HAP-1 (cell line): ENCODE measurements at regions not wholly inside any gene's neighbourhood (a gene's known extent, or its start where the extent isn't known, plus 50 kb on each side); places are given as distances from the start of the nearest gene placed in this dataset.

Experiments used
- DNase-seq, 2 experiments: peaks; one replicate each; pipeline ENCODE4 v3.0.0-alpha.2; 2016 to 2020; ENCODE audit warnings: low spot score in 2 of 2
- H3K27me3 ChIP-seq: fragments of 250-450 bp; sonication (Bioruptor Pico); 2 replicates; pipeline ENCODE4 v1.5.1; 2020; ENCODE audit warnings: low read depth, mild to moderate bottlenecking, moderate library complexity
- H3K36me3 ChIP-seq: fragments of 250-450 bp; sonication (Bioruptor Pico); replicated peaks from 2 replicates; pipeline ENCODE4 v1.5.1; 2020; ENCODE audit warnings: mild to moderate bottlenecking
- H3K4me1 ChIP-seq: fragments of 250-450 bp; sonication (Bioruptor Pico); 2 replicates; pipeline ENCODE4 v1.5.1; 2020; ENCODE audit warnings: mild to moderate bottlenecking
- H3K4me3 ChIP-seq: fragments of 250-450 bp; sonication (Bioruptor Pico); 2 replicates; pipeline ENCODE4 v1.5.1; 2020; ENCODE audit warnings: mild to moderate bottlenecking, moderate library complexity
- H3K9me3 ChIP-seq: fragments of 250-450 bp; sonication (Bioruptor Pico); 2 replicates; pipeline ENCODE4 v1.5.1; 2020; ENCODE audit warnings: mild to moderate bottlenecking, moderate library complexity
- in situ Hi-C: fragments of 300-500 bp; cut with MboI; formaldehyde crosslinking; loops from 3 replicates; pipeline ENCODE4 v1.14.3; 2020; ENCODE audit warnings: low sequenced_read_pairs, inconsistent platforms, mixed read lengths

DNA sequence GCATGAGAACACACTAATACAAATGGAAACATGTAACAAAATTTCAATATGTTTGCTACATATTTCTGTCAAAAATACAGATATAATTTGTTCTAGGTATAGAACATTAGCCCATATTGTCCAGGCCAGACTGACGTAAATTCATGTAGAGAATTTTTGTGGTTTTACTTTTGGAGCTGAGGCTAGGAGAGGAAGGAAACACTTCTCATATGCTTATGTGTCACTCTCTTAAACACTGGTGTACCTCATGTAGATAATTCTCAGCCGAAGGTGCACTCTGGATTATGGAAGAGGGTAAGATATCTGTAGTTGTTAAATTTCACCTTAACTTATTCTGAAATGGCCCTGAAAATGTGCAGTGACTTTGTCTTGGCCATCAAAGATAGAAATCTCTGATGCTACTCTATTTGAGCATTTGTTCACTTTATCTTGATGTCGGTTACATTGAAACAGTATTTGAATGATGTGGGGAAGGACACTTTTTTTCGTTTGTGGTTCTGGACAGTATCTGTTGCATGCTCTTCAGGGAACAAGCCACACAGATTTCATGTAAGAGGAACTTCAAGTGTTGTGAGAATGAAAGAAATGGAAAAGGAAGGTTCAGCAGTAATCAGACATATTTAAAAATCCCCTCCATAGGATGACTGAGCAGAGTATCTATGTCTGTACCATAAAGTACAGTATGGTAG, 202.7 kb downstream of the SPATA31D1 start:
- DNase-seq = no peak
- no peaks in the 10 kb centered on the region for H3K36me3 ChIP-seq
- in situ Hi-C loops = no loop called here
- no peak overlapping the region for H3K4me3 ChIP-seq
- no peaks in the 10 kb centered on the region for H3K9me3 ChIP-seq
- no peaks in the 10 kb centered on the region for H3K27me3 ChIP-seq
- peaks cover 2% of the 10 kb centered on the region; the same call in 1 of the 2 replicates for H3K4me1 ChIP-seq

DNA sequence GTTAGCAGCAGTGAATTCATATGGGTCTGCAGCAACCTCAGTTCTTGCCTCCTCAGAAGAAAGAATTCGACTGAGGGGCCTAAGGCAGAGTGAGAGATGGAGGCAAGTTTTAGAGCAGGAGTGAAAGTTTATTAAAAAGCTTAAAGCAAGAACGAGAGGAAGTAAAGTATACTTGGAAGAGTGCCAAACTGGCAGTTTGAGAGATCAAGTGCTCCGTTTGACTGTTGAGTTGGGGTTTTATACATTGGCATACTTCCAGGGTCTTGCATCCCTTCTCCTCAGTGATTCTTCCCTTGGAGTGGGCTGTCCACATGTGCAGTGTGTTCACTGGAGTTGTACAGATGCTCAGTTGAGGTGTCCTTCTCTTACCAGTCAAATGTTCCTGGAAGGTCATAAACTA, 203.6 kb downstream of the SPATA31D1 start:
- no peak for DNase-seq
- no peaks in the 10 kb centered on the region for H3K9me3 ChIP-seq
- in situ Hi-C loops = no loop called here
- H3K4me1 ChIP-seq = peaks cover 10% of the 10 kb centered on the region
- H3K4me3 ChIP-seq = no peak overlapping the region
- no peaks in the 10 kb centered on the region for H3K36me3 ChIP-seq
- no peaks in the 10 kb centered on the region for H3K27me3 ChIP-seq

DNA sequence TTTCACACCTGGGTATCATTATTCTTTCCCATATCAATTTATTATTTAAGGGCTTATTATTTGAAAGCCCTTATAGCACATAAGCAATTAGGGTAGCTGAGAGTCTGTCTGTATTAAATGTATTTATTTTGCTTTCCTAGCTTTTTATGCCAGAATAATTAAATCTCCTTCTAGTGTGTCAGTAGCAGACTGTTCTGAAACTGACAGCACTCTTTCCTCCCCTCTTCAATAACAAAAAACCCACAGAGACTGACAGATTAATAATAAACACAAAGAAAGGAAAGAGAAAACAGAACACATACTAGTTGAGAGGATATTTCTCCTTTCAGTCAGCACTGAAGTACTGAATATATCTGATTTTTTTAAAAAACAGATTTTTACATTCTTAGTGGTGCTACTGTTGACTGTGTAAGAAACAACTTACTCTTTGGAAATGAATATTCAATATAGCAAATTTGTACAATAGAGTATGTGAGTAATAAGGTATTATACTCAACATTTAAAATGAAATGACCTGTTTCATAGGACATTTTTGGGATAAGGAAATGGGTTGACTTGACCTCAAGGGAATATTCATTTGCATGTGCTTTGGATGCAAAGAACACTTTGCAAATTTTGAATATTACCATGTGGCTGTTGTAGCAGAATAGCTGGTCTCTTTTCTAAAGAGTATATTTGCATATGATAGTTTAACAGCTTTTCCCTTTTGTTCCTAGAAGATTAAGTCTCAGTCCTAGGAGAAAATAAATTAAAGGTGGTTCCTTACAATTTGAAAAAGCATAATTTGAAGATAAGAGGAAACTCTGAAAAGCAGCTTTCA, 208.3 kb downstream of the SPATA31D1 start:
- no peak overlapping the region for H3K4me3 ChIP-seq
- peaks cover 16% of the 10 kb centered on the region for H3K4me1 ChIP-seq
- no peaks in the 10 kb centered on the region for H3K9me3 ChIP-seq
- in situ Hi-C loops = no loop called here
- no peaks in the 10 kb centered on the region for H3K27me3 ChIP-seq
- no peaks in the 10 kb centered on the region for H3K36me3 ChIP-seq
- DNase-seq = peak in 1 of 2 experiments; percentile 65

DNA sequence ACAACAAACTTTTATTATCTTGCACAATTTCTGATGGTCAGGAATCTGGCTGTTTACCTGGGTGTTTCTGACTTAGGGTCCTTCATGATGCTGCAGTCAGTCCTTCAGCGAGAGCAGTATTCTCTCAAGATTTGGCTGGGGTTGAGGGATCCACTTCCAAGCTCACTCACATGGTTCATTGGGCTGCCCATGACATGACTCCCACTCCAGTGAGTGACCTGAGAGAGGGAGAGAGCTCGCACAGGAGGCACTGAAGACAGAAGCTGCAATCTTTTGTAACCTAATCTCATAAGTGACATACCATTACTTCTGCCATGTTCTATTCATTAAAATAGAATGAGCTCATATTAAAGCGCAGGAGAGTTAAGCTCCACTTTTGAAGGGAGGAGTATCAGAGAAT, 212.6 kb downstream of the SPATA31D1 start:
- peaks cover 15% of the 10 kb centered on the region for H3K4me1 ChIP-seq
- H3K27me3 ChIP-seq = no peaks in the 10 kb centered on the region
- no peaks in the 10 kb centered on the region for H3K9me3 ChIP-seq
- H3K36me3 ChIP-seq = no peaks in the 10 kb centered on the region
- no peak overlapping the region for H3K4me3 ChIP-seq
- in situ Hi-C loops = no loop called here
- DNase-seq = no peak

DNA sequence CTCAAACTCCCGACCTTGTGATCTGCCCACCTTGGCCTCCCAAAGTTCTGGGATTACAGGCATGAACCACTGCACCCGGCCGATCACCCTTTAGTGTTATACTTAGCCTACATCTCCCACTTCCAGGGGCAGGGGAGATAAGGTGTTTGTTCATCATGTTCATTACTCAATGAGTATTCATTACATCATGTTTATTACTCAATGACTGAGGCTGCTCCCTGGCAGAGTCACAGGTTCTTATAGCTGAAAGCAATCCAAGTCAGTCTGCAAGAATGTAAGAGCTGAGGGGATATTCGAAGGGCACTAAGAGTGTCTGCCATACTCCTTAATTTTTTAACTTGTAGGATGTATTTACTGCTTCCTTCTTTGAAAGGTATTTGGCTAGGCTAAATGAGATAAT, 214.2 kb downstream of the SPATA31D1 start:
- Histone ChIP-seq H3K27me3 (no peaks in the 10 kb centered on the region), H3K4me3 (no peak overlapping the region), H3K9me3 (no peaks in the 10 kb centered on the region), H3K4me1 (peaks cover 1% of the 10 kb centered on the region), H3K36me3 (no peaks in the 10 kb centered on the region)
- in situ Hi-C loops = no loop called here
- no peak for DNase-seq

DNA sequence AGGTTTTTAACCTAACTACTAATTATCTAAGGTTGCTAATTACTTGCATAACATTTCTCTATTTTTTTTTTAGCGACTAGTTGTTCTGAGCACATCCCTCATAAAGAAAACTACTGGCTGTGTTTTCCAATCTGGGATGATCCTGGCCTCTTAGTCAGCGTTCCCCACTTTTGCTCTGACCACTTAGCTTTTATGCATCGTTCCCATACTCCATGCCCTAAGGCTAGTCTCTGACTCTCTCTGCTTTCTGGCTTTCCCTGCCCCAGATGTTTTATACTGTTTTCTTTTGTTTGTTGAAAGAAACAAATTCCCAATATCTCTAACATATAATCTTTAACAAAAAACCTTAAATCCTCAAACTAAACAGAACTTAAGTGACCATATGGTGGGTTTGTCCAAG, 217.9 kb downstream of the SPATA31D1 start:
- H3K27me3 ChIP-seq = no peaks in the 10 kb centered on the region
- H3K4me1 ChIP-seq = no peaks in the 10 kb centered on the region
- H3K36me3 ChIP-seq = no peaks in the 10 kb centered on the region
- in situ Hi-C loops = no loop called here
- H3K4me3 ChIP-seq = no peak overlapping the region
- peak in 1 of 2 experiments; percentile 5 for DNase-seq
- H3K9me3 ChIP-seq = no peaks in the 10 kb centered on the region

DNA sequence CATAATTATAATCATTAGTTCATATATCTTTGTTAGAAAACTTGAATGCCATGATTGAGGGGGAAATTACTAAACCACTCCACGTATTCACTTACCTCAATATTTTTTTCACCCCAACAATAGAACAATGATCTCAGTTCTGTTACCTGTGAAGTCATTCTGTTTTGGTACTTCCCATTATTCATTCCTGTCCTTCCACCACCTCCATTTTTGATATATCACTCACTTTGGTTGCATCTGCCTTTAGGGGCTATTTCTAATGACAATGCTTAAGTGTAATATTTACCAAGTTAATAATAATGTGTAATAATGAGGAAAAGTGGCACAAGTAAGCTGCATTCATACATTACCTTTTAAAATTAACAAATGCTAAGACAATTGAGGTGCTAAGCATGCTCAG, 218.4 kb downstream of the SPATA31D1 start:
- H3K4me3 ChIP-seq = no peak overlapping the region
- H3K4me1 ChIP-seq = no peaks in the 10 kb centered on the region
- no peak for DNase-seq
- no peaks in the 10 kb centered on the region for H3K36me3 ChIP-seq
- in situ Hi-C loops = no loop called here
- H3K9me3 ChIP-seq = no peaks in the 10 kb centered on the region
- H3K27me3 ChIP-seq = no peaks in the 10 kb centered on the region

DNA sequence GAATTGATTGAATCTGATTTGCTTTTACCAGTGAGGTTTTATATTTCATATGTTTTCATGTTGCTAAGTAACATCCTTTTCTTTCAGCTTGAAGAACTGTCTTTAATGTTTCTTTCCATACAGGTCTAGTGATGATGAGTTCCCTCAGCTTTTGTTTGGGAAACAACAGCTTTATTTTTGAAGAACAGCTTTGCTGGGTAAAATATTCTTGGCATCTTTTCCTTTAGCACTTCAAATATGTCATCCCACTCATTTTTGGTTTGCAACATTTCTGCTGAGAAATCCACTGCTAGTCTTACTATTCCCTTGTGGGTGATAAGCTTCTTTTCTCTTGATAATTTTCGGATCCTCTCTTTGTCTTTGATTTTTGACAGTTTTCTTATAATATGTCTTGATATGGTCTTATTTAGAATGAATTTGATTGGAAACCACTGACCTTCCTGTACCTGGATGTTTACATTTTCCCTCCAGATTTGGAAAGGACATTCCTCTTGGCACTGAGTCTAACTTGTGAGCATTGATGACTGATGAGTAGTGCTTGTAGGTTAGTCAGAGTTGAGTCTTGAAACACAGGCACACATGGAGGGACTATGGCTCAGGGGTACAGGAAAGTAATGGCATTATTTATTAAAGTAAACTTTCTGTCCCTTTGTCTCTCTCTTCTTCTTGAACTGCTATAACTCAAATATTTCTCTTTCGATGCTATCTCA, 220.3 kb downstream of the SPATA31D1 start:
- no peak for DNase-seq
- no peaks in the 10 kb centered on the region for H3K9me3 ChIP-seq
- in situ Hi-C loops = no loop called here
- no peak overlapping the region for H3K4me3 ChIP-seq
- no peaks in the 10 kb centered on the region for H3K36me3 ChIP-seq
- H3K27me3 ChIP-seq = no peaks in the 10 kb centered on the region
- no peaks in the 10 kb centered on the region for H3K4me1 ChIP-seq

DNA sequence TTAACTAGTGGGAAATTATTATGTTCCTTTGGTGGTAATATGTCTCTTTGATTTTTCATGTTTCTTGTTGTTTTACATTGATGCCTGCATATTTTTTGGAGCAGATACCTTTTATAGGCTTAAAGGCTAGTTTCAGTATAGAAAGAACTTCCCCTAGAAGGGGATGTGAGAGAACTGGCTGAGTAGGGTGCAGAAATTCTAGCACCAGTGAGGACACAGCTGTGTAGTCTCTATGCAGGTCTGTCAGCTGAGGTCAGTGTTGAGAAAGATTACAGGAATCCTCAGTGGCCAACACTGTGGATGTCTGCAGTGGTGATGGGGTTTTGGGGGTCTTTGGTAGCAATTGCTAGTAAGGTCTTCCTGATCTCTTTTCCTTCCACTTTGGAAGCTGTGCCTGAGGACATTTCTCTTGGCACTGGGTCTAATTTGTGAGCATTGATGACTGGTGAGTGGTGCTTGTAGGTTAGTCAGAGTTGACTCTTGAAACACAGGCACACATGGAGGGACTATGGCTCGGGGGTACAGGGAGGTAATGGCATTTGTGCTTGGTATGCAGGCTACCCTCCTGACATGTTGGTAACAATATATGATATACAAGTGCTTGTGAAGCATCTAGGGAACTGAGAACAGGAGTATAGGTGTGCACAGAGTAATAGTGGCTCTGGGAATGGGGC, 221.4 kb downstream of the SPATA31D1 start:
- Histone ChIP-seq H3K4me1 (no peaks in the 10 kb centered on the region), H3K36me3 (no peaks in the 10 kb centered on the region), H3K9me3 (no peaks in the 10 kb centered on the region), H3K4me3 (no peak overlapping the region), H3K27me3 (no peaks in the 10 kb centered on the region)
- no peak for DNase-seq
- in situ Hi-C loops = no loop called here

DNA sequence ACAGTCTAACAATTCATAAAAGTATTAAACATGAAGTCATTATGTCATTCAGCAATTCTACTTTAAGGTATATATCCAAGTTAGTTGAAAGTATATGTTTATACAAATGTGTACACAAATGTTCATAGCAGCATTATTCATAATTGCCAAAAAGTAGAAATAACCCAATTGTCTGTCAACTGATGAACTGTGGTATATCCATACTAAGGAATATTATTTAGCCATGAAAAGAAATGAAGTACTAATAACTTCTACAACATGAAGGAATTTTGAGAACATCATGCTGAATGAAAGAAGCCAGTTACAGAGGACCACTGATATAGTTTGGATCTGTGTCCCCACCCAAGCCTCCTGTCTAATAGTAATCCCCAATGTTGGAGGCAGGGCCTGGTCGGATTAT, 224.3 kb downstream of the SPATA31D1 start:
- Histone ChIP-seq H3K4me1 (no peaks in the 10 kb centered on the region), H3K27me3 (no peaks in the 10 kb centered on the region), H3K4me3 (no peak overlapping the region), H3K9me3 (no peaks in the 10 kb centered on the region), H3K36me3 (no peaks in the 10 kb centered on the region)
- DNase-seq = no peak
- in situ Hi-C loops = no loop called here

DNA sequence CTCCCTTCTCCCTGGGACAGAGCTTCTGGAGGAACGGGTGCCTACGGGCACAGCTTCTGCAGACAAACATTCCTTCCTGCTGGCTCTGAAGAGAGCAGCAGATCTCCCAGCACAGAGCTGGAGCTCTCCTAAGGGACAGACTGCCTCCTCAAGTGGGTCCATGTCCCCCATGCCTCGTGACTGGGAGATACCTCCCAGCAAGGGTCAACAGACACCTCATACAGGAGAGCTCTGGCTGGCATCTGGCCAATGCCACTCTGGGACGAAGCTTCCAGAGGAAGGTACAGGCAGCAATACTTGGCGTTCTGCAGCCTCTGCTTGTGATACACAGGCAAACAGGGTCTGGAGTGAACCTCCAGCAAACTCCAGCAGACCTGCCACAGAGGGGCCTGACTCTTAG, 227.9 kb downstream of the SPATA31D1 start:
- Histone ChIP-seq H3K9me3 (no peaks in the 10 kb centered on the region), H3K4me3 (no peak overlapping the region), H3K36me3 (no peaks in the 10 kb centered on the region), H3K4me1 (no peaks in the 10 kb centered on the region), H3K27me3 (no peaks in the 10 kb centered on the region)
- no peak for DNase-seq
- in situ Hi-C loops = no loop called here

DNA sequence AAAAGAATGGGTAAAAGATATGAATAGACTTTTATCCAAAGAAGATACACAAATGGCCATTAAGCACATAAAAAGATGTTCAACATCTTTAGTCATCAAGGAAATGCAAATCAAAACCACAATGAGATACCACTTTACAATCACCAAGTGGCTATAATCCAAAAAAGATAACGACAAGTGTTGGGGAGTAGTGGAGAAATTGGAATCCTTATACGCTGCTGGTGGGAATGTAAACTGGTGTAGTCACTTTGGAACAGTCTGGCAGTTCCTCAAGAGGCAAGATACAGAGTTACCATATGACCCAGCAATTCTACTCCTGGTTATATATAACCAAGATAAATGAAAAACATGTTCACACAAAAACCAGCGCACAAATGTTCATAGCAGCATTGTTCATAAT, 234.9 kb downstream of the SPATA31D1 start:
- in situ Hi-C loops = no loop called here
- Histone ChIP-seq H3K4me3 (no peak overlapping the region), H3K9me3 (no peaks in the 10 kb centered on the region), H3K4me1 (no peaks in the 10 kb centered on the region), H3K36me3 (no peaks in the 10 kb centered on the region), H3K27me3 (no peaks in the 10 kb centered on the region)
- no peak for DNase-seq

DNA sequence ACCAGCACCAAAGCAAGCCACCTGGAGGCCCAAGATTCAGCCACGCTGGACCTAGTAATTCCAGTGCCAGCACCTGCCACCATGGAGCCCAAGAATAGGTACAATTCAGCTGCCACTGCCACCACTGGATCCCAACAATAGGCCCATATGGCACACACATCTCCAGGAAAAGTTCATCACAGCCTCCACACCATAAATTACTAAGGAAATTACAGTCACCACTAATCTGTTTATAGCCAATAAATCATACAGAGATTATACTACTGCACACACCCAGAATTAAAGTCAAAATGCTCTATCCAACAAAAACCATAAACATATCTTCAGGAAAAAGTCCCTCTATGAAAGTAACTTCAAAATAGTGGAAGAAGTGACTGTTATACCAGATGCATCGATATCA, 242.8 kb downstream of the SPATA31D1 start:
- in situ Hi-C loops = no loop called here
- Histone ChIP-seq H3K36me3 (no peaks in the 10 kb centered on the region), H3K4me3 (no peak overlapping the region), H3K4me1 (no peaks in the 10 kb centered on the region), H3K9me3 (no peaks in the 10 kb centered on the region), H3K27me3 (no peaks in the 10 kb centered on the region)
- DNase-seq = no peak
